GM23248 (cell line): ENCODE measurements at regions not wholly inside any gene's neighbourhood (a gene's known extent, or its start where the extent isn't known, plus 50 kb on each side); places are given as distances from the start of the nearest gene placed in this dataset.

ENCODE experiments used
- DNase-seq: peaks from one replicate; pipeline ENCODE4 v3.0.0-alpha.2; 2015
- H2AFZ ChIP-seq: fragments of 200-600 bp; sonication (generic); 2 replicates; pipeline ENCODE4 v1.6.1; 2016; ENCODE audit warnings: antibody characterized with exemption
- H3F3A ChIP-seq: fragments of 200-600 bp; sonication (generic); 2 replicates; pipeline ENCODE4 v1.6.1; 2016; ENCODE audit warnings: mild to moderate bottlenecking, antibody characterized with exemption, mixed run types; ENCODE audit not compliant: insufficient read depth
- H3K27ac ChIP-seq: fragments of 200-600 bp; sonication (generic); 2 replicates; pipeline ENCODE4 v1.5.1; 2016; ENCODE audit warnings: mild to moderate bottlenecking
- H3K27me3 ChIP-seq: fragments of 200-600 bp; sonication (generic); replicated peaks from 2 replicates; pipeline ENCODE4 v1.6.1; 2016; ENCODE audit warnings: mild to moderate bottlenecking; ENCODE audit not compliant: insufficient read depth
- H3K36me3 ChIP-seq: fragments of 200-600 bp; sonication (generic); 2 replicates; pipeline ENCODE4 v1.6.1; 2016; ENCODE audit warnings: low read depth, mild to moderate bottlenecking
- H3K4me1 ChIP-seq: fragments of 200-600 bp; sonication (generic); 2 replicates; pipeline ENCODE4 v1.6.1; 2016; ENCODE audit warnings: mild to moderate bottlenecking; ENCODE audit not compliant: insufficient read depth
- H3K4me2 ChIP-seq: fragments of 200-600 bp; sonication (generic); one replicate; pipeline ENCODE4 v1.6.1; 2016; ENCODE audit warnings: mild to moderate bottlenecking; ENCODE audit not compliant: unreplicated experiment
- H3K4me3 ChIP-seq: fragments of 200-600 bp; sonication (generic); 2 replicates; pipeline ENCODE4 v1.5.1; 2016; ENCODE audit warnings: mild to moderate bottlenecking
- H3K79me2 ChIP-seq: fragments of 200-600 bp; sonication (generic); 2 replicates; pipeline ENCODE4 v1.6.1; 2016; ENCODE audit warnings: mild to moderate bottlenecking; ENCODE audit not compliant: insufficient read depth
- H3K9ac ChIP-seq: fragments of 200-600 bp; sonication (generic); 2 replicates; pipeline ENCODE4 v1.6.1; 2016; ENCODE audit warnings: mild to moderate bottlenecking
- H3K9me2 ChIP-seq: fragments of 200-600 bp; sonication (generic); 2 replicates; pipeline ENCODE4 v1.6.1; 2016; ENCODE audit warnings: mixed run types, mild to moderate bottlenecking, moderate library complexity; ENCODE audit not compliant: insufficient read depth
- H3K9me3 ChIP-seq: fragments of 200-600 bp; sonication (generic); one replicate; pipeline ENCODE4 v1.6.1; 2017; ENCODE audit warnings: low read depth
- H4K20me1 ChIP-seq: fragments of 200-600 bp; sonication (generic); 2 replicates; pipeline ENCODE4 v1.6.0; 2016; ENCODE audit not compliant: insufficient read depth
- EZH2 ChIP-seq: fragments of 200-600 bp; sonication (generic); IDR thresholded peaks from 2 replicates; pipeline ENCODE4 v1.6.1; 2018; ENCODE audit warnings: antibody characterized with exemption, mild to moderate bottlenecking; ENCODE audit not compliant: insufficient read depth, poor library complexity, severe bottlenecking
- EZH2phosphoT487 ChIP-seq: fragments of 200-600 bp; sonication (generic); IDR thresholded peaks from 2 replicates; pipeline ENCODE4 v1.6.1; 2018; ENCODE audit warnings: antibody characterized with exemption, moderate library complexity, mild to moderate bottlenecking, low read depth; ENCODE audit not compliant: insufficient read depth
- WGBS, 2 experiments: methylation state at CpG; one replicate each; pipeline ENCODE4 v1.1.6; 2015 to 2017; ENCODE audit warnings: low lambda C conversion rate in 2 of 2, low coverage in 1 of 2; ENCODE audit errors: missing lambda C conversion rate in 2 of 2; 5-methylcytosine and 5-hydroxymethylcytosine counted together
- in situ Hi-C: fragments of 300-500 bp; cut with MboI; formaldehyde crosslinking; loops from 2 replicates; pipeline ENCODE4 v1.15.0; 2020

- Histone ChIP-seq H3K27me3 (no peaks in the 10 kb centered on the region), H3K4me2 (no peak overlapping the region), H4K20me1 (no peaks in the 10 kb centered on the region), H3K4me3 (no peak overlapping the region), H3K9ac (no peak overlapping the region), H3K27ac (no peak overlapping the region), H3F3A (no peaks in the 10 kb centered on the region), H3K9me3 (no peaks in the 10 kb centered on the region), H3K9me2 (no peaks in the 10 kb centered on the region), H3K79me2 (no peaks in the 10 kb centered on the region), H2AFZ (no peak overlapping the region), H3K36me3 (no peaks in the 10 kb centered on the region), H3K4me1 (no peaks in the 10 kb centered on the region)
- no peak for DNase-seq
- in situ Hi-C loops = no loop called here
- TF ChIP-seq EZH2 (no peak), EZH2phosphoT487 (no peak)
- 36 to 48% methylated on average over 1 of the region's 1 CpG for WGBS, 2 experiments
Observed at GRCh38 chr3:145533696-145534095, 627.3 kb downstream of the PLOD2 start.

GRCh38 chr3:145536461-145536860 is 624.5 kb downstream of the PLOD2 start:
- Histone ChIP-seq H3K79me2 (no peaks in the 10 kb centered on the region), H3K9me2 (no peaks in the 10 kb centered on the region), H3K27ac (no peak overlapping the region), H3K4me2 (no peak overlapping the region), H4K20me1 (no peaks in the 10 kb centered on the region), H3F3A (no peaks in the 10 kb centered on the region), H3K4me3 (no peak overlapping the region), H3K9ac (no peak overlapping the region), H3K9me3 (no peaks in the 10 kb centered on the region), H2AFZ (no peak overlapping the region), H3K36me3 (no peaks in the 10 kb centered on the region), H3K27me3 (no peaks in the 10 kb centered on the region), H3K4me1 (no peaks in the 10 kb centered on the region)
- in situ Hi-C loops = no loop called here
- DNase-seq = no peak
- TF ChIP-seq EZH2phosphoT487 (no peak), EZH2 (no peak)

- H4K20me1 ChIP-seq = no peaks in the 10 kb centered on the region
- no peak overlapping the region for H2AFZ ChIP-seq
- no peak overlapping the region for H3K9ac ChIP-seq
- no peaks in the 10 kb centered on the region for H3K4me1 ChIP-seq
- no peak overlapping the region for H3K4me2 ChIP-seq
- no peaks in the 10 kb centered on the region for H3K36me3 ChIP-seq
- in situ Hi-C loops = no loop called here
- no peaks in the 10 kb centered on the region for H3K27me3 ChIP-seq
- no peak for TF ChIP-seq EZH2
- TF ChIP-seq EZH2phosphoT487 = no peak
- H3K9me3 ChIP-seq = no peaks in the 10 kb centered on the region
- H3F3A ChIP-seq = no peaks in the 10 kb centered on the region
- no peaks in the 10 kb centered on the region for H3K79me2 ChIP-seq
- H3K4me3 ChIP-seq = no peak overlapping the region
- no peak overlapping the region for H3K27ac ChIP-seq
- WGBS, 2 experiments = 0% methylated on average over 1 of the region's 1 CpG
- H3K9me2 ChIP-seq = no peaks in the 10 kb centered on the region
- DNase-seq = no peak
Observed at GRCh38 chr3:145550522-145550921, 610.5 kb downstream of the PLOD2 start.

GRCh38 chr3:145557405-145557804 is 603.6 kb downstream of the PLOD2 start:
- Histone ChIP-seq H3K36me3 (no peaks in the 10 kb centered on the region), H3K4me1 (no peaks in the 10 kb centered on the region), H3K27me3 (no peaks in the 10 kb centered on the region), H2AFZ (no peak overlapping the region), H3K79me2 (no peaks in the 10 kb centered on the region), H3K4me3 (no peak overlapping the region), H3F3A (no peaks in the 10 kb centered on the region), H3K9ac (no peak overlapping the region), H3K9me2 (no peaks in the 10 kb centered on the region), H3K9me3 (no peaks in the 10 kb centered on the region), H4K20me1 (no peaks in the 10 kb centered on the region), H3K4me2 (no peak overlapping the region), H3K27ac (no peak overlapping the region)
- 0 to 3% methylated on average over 2 of the region's 2 CpGs for WGBS, 2 experiments
- no peak for DNase-seq
- in situ Hi-C loops = no loop called here
- TF ChIP-seq EZH2phosphoT487 = no peak
- no peak for TF ChIP-seq EZH2

GRCh38 chr3:145578471-145578870 is 582.5 kb downstream of the PLOD2 start:
- H3K4me2 ChIP-seq = no peak overlapping the region
- no peaks in the 10 kb centered on the region for H3K9me2 ChIP-seq
- H3K9ac ChIP-seq = no peak overlapping the region
- no peak for TF ChIP-seq EZH2
- no peak for TF ChIP-seq EZH2phosphoT487
- no peaks in the 10 kb centered on the region for H3K79me2 ChIP-seq
- H3K9me3 ChIP-seq = no peaks in the 10 kb centered on the region
- WGBS, 2 experiments = 18 to 36% methylated on average over 1 of the region's 1 CpG
- H3K27me3 ChIP-seq = no peaks in the 10 kb centered on the region
- no peak for DNase-seq
- no peaks in the 10 kb centered on the region for H3K36me3 ChIP-seq
- no peak overlapping the region for H2AFZ ChIP-seq
- no peak overlapping the region for H3K4me3 ChIP-seq
- no peaks in the 10 kb centered on the region for H4K20me1 ChIP-seq
- in situ Hi-C loops = no loop called here
- H3K27ac ChIP-seq = no peak overlapping the region
- H3K4me1 ChIP-seq = no peaks in the 10 kb centered on the region
- no peaks in the 10 kb centered on the region for H3F3A ChIP-seq
